ENCODE measurements at regions not wholly inside any gene's neighbourhood (a gene's known extent, or its start where the extent isn't known, plus 50 kb on each side); places are given as distances from the start of the nearest gene placed in this dataset.

GRCh38 chr16:76195056-76195455 lies 82.1 kb upstream of the CNTNAP4 start:
- ATAC-seq (no peak), DNase-seq (no peak)
- WGBS, 2 donors = 56 to 59% methylated on average over 3 of the region's 3 CpGs
- Histone ChIP-seq H3K9me3 (no peaks in the 10 kb centered on the region), H3K4me1 (no peaks in the 10 kb centered on the region), H3K36me3 (no peaks in the 10 kb centered on the region), H3K27me3 (peaks cover 0 to 6% (median 0%) of the 10 kb centered on the region in 7 donors), H3K4me3 (no peak overlapping the region), H3K27ac (no peak overlapping the region)
- no peak for TF ChIP-seq CTCF (IDR thresholded peaks at IDR 0.05)
- intact Hi-C loops (cut with DNase I) = no loop called here

DNA sequence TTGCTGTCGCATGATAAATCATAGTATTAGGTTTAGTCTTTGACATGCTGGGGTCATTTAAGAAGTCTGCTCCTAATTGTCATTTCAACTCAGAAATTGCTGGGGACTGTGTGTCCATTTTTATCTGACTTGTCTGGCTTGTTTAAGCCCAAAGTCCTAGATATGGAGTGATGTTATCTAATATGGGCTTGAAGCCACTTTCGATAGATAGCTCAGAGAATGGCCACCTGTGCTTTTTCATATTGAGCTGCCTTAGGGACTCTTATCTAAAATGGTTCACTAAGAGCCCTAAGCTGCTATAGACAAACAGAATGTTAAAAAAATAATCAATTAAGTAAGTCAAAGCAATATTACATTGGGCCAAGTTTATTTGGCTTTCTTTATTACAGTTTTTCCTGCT lies 81.6 kb upstream of the CNTNAP4 start:
- intact Hi-C loops (cut with DNase I) = no loop called here

DNA sequence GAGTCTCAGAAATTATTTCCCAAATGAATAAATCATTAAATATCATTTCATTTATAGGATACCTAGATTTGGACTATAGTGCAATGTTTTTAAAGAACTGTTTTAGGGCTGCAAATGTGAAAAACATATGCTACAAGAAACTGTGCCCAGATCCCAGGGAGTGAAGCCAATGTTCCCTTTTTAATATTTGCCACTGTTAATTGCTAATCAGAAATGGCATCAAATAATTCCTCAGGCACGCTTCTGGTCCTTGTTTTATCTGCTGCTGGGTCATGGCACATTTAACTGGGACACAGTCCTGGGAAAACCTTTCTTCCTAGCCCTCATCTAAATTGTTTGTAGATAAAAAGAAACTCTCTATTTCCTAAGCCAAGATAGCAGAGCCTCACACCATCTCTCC lies 79.3 kb upstream of the CNTNAP4 start:
- H3K27ac ChIP-seq = no peak overlapping the region
- peaks cover 0 to 6% (median 0%) of the 10 kb centered on the region in 7 donors for H3K27me3 ChIP-seq
- intact Hi-C loops (cut with DNase I) = no loop called here
- 50 to 52% methylated on average over 1 of the region's 1 CpG for WGBS, 2 donors
- no peaks in the 10 kb centered on the region for H3K36me3 ChIP-seq
- DNase-seq (no peak), ATAC-seq (no peak)
- TF ChIP-seq CTCF (IDR thresholded peaks at IDR 0.05) = no peak
- H3K9me3 ChIP-seq = no peaks in the 10 kb centered on the region
- H3K4me1 ChIP-seq = no peaks in the 10 kb centered on the region
- H3K4me3 ChIP-seq = no peak overlapping the region

More for the DNA sequence above, 81.6 kb upstream of the CNTNAP4 start:
- H3K9me3 ChIP-seq = no peaks in the 10 kb centered on the region
- H3K36me3 ChIP-seq = no peaks in the 10 kb centered on the region
- 12 to 51% methylated on average over 2 of the region's 2 CpGs for WGBS, 2 donors
- no peak for DNase-seq
- H3K4me1 ChIP-seq = no peaks in the 10 kb centered on the region
- H3K27me3 ChIP-seq = peaks cover 0 to 6% (median 0%) of the 10 kb centered on the region in 7 donors
- TF ChIP-seq CTCF (IDR thresholded peaks at IDR 0.05) = no peak
- no peak for ATAC-seq
- no peak overlapping the region for H3K27ac ChIP-seq
- no peak overlapping the region for H3K4me3 ChIP-seq

- no peaks in the 10 kb centered on the region for H3K36me3 ChIP-seq
- peaks cover 0 to 6% (median 0%) of the 10 kb centered on the region in 11 donors for H3K9me3 ChIP-seq
- DNase-seq (no peak), ATAC-seq (no peak)
- 66 to 67% methylated on average over 4 of the region's 4 CpGs for WGBS, 2 donors
- no peak overlapping the region for H3K4me3 ChIP-seq
- H3K27me3 ChIP-seq = peaks cover 0 to 6% (median 0%) of the 10 kb centered on the region in 7 donors
- no peak for TF ChIP-seq CTCF (IDR thresholded peaks at IDR 0.05)
- intact Hi-C loops (cut with DNase I) = no loop called here
- H3K27ac ChIP-seq = no peak overlapping the region
- no peaks in the 10 kb centered on the region for H3K4me1 ChIP-seq
Observed at GRCh38 chr16:76199681-76200220, 77.5 kb upstream of the CNTNAP4 start.
